HFF-Myc (cell line): ENCODE measurements at regions not wholly inside any gene's neighbourhood (a gene's known extent, or its start where the extent isn't known, plus 50 kb on each side); places are given as distances from the start of the nearest gene placed in this dataset.
"Not testable (repeated sequence)": the region's sequence is repeated elsewhere in the genome, so short reads cannot be mapped to it uniquely, and the experiment has no call there.

Source experiments
- DNase-seq: peaks from one replicate; pipeline ENCODE4 v3.0.0-alpha.2; 2011; ENCODE audit warnings: low read depth; ENCODE audit errors: extremely low read depth
- H3K4me3 ChIP-seq: replicated peaks from 2 replicates; pipeline ENCODE4 v1.5.1; 2011; ENCODE audit warnings: low read depth, mild to moderate bottlenecking, control low read depth, low read length
- CTCF ChIP-seq: IDR thresholded peaks from 2 replicates; pipeline ENCODE4 v1.5.1; 2012; ENCODE audit warnings: mild to moderate bottlenecking, low read depth, low read length, control low read depth; ENCODE audit errors: missing control alignments

GRCh38 chr9:100739666-100740065, 161.8 kb downstream of the CAVIN4 start:
- H3K4me3 ChIP-seq = no peak overlapping the region
- no peak for DNase-seq
- no peak for TF ChIP-seq CTCF

- DNase-seq, H3K4me3 ChIP-seq: not testable (repeated sequence)
These were observed 171.1 kb downstream of the CAVIN4 start for GRCh38 chr9:100748930-100749329.

GRCh38 chr9:100756217-100756616, 178.3 kb downstream of the CAVIN4 start:
- TF ChIP-seq CTCF = no peak
- no peak overlapping the region for H3K4me3 ChIP-seq
- DNase-seq = no peak

GRCh38 chr9:100759215-100759614, 181.3 kb downstream of the CAVIN4 start:
- no peak for DNase-seq
- no peak for TF ChIP-seq CTCF
- H3K4me3 ChIP-seq = no peak overlapping the region

GRCh38 chr9:100761276-100761802, 183.5 kb downstream of the CAVIN4 start:
- no peak for DNase-seq
- TF ChIP-seq CTCF = no peak
- H3K4me3 ChIP-seq = no peak overlapping the region

GRCh38 chr9:100774326-100774725, 196.4 kb downstream of the CAVIN4 start:
- H3K4me3 ChIP-seq = no peak overlapping the region
- DNase-seq = no peak
- TF ChIP-seq CTCF = no peak

GRCh38 chr9:100774962-100775361, 197.1 kb downstream of the CAVIN4 start:
- TF ChIP-seq CTCF = no peak
- H3K4me3 ChIP-seq = no peak overlapping the region
- no peak for DNase-seq
